HK-2 (cell line): ENCODE measurements at regions not wholly inside any gene's neighbourhood (a gene's known extent, or its start where the extent isn't known, plus 50 kb on each side); places are given as distances from the start of the nearest gene placed in this dataset.

Experiments used
- DNase-seq: peaks from one replicate; pipeline ENCODE4 v3.0.0-alpha.2; 2018; ENCODE audit not compliant: unreplicated experiment

- DNase-seq, result no peak
These were observed 393.8 kb downstream of the ZNF385D start for GRCh38 chr3:21357241-21357640.

DNA sequence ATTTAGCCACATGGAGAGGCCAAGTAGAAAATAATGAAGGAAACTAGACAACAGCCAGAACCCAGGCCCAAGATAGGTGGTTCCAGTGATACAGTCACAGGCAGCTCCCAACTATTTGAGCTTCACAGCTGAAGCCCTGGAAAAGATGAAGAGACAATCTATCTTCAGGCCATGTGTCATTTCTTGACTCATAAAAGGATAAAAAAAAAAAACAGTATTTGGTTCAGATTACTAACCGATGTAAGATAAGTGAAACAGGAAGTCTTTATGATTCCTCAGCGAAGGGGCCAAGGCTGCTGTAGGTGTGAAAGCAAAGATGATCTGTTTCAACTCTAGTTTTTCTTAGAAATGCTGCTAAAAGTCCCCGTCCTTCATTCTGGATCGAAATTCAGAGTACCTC, 394.6 kb downstream of the ZNF385D start:
- DNase-seq, result no peak

DNA sequence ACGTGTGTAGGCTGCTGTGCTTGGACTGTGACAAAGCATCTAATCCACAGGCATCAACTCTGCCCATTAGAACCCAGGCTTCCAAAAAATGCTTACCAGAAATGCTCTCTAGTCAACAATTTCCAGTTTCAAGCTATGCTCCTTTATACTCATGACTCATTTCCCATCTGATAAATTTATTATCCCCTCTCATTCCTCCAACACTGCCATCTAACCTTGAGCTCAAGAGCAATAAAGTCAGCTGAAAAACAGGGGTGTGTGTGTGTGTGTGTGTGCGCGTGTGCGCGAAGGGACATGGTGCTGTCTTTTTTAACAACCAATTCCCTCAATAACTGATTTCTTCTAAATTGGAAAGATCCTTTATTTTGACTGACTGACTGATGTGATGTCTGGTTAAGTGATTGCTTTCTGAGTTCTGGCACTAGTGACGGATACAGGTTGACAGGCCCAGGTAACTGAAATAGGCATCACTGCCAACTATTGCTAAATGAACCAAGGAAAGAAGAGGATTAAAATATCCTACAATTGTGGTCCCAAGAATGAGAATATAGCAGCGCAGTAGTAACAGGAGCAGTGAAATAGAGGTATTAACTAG, 405.5 kb downstream of the ZNF385D start:
- no peak for DNase-seq

DNA sequence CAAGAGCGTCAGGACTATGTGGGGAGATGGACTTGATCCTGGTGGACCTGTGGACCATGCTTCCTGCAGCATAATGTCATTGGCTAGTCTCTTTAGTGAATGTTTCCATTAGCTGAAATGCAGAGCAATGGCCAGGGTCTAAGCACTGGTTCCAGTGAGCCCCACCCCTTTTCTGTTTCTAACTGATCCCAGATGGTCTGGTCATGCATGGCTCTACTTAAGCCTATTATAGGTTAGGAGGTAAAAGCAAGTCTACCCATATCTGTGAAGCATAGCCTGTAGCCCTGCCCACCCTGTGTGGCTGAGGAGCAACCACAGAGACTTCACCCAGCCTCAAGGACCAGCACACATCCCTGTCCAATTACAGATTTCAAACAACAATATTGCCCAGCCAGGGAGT, 419.2 kb downstream of the ZNF385D start:
- DNase-seq, result no peak

GRCh38 chr3:21331321-21331720, 419.7 kb downstream of the ZNF385D start:
- DNase-seq, result no peak

DNA sequence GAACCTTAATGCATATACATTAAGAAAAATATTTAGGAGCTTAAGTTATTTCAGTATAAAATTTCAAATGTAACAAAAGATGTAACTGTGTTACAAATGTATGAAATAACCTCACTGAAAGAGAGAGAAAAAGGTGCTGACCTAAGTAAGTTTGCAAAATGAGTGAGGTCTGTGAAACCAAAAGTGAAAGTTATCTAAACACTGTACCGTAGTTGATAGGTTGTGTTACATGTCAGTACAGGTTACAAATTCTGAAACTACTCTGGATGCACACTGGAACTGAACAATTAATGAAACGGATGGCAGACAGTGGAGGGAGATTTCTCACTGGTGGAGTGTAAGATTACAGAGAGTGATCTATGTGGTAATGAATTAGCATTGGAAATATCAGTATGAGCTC, 420.7 kb downstream of the ZNF385D start:
- DNase-seq, result no peak

- no peak for DNase-seq
These were observed 422.2 kb downstream of the ZNF385D start for GRCh38 chr3:21328711-21329390.

GRCh38 chr3:21326704-21327475, 424.1 kb downstream of the ZNF385D start:
- DNase-seq, result no peak

- no peak for DNase-seq
These were observed 436.3 kb downstream of the ZNF385D start for GRCh38 chr3:21314688-21315087.

- DNase-seq, result no peak
These were observed 440.1 kb downstream of the ZNF385D start for GRCh38 chr3:21310891-21311290.

DNA sequence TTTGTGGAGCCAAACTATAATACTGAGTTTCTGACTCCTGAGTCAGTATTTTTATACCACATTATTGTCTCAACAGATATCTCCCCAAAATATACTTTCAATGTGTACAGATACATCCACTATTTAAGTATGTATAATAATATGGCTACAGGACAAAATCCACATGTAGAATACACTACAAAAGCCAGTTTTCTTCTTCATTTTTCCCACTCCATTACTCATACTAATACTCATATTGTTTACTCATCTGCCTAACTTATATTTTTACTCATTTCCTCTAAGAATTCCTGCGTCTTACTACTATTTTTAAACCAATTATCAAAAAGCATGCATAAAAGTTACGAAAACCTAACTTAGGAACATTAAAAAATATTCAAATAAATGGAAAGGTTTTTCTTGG, 440.8 kb downstream of the ZNF385D start:
- no peak for DNase-seq

DNA sequence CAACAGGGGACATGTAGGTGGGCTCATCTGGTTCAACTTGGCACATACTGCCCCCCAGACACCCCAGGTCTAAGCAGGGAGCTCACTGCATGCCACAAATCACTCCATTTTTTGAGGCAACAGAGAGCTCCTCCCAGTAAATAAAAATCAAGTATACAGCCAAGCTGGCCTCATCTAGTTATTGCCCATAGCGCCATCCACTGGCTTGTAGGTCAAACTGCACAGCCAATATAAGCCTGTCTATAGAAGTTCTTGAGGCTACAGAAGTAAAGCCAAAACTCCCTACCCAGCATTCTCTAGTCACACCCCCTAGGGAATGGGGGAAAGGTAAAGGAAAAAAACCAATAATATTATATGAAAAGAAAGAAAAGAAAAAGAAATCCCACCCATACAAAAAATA, 453.7 kb downstream of the ZNF385D start:
- no peak for DNase-seq

DNA sequence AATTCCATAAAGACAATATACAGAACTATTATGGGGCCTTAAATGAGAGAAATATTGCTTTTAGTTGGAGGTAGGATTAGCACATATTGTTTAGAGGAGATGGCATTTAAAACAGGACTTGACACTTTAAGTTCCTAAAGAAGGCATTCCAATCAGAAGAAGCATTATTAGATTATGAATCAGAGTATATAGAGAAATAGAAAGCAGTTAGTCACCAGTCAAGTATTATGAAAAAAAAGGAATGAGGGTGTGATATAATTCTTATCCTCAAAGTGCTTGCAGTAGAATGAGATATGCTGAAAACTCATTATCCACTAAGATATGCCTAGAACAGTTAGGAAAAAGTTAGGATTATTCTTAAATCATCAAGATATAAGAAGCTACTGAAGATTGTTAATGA, 456.2 kb downstream of the ZNF385D start:
- no peak for DNase-seq

GRCh38 chr3:21292971-21293370, 458.0 kb downstream of the ZNF385D start:
- no peak for DNase-seq

DNA sequence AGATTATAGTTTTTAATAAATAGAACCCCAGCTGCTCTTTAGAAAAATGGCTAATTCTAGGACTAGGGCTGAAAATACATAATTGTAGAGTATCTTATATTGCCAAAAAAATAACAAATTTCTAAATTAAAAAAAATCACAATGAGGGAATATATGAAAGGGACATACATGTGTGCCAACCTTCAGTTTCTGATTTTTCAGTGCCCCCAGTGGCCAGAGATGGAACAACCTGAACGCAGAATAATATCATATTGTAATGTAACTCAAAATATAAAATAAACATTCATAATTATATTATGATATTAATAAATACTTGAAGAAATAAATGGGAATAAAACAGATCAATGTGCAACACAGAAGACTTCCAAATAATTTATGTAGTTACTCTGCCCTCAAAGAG, 460.5 kb downstream of the ZNF385D start:
- no peak for DNase-seq

DNA sequence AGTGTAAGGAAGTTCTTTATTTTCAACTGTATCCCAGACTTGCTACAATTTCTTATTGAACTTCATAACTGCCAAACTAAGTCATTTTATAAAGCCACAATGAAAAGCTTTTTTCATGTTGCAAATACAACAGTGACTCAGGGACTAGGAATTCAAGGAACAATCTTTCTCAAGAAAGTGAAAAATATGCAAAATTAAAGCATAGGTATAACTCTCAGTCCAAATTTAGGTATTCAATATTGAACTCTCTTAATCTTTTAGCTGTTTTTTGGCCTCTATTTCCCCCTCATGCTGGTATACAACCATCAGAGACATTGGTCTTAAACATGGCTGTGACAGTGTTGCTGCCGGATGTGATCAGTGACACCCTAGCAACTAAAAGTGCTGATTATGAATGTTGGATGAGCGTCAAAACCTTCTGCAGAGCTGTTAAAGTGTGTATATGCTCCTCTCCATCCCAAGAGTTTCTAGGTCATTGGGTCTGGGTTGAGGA, 476.9 kb downstream of the ZNF385D start:
- DNase-seq, result no peak

DNA sequence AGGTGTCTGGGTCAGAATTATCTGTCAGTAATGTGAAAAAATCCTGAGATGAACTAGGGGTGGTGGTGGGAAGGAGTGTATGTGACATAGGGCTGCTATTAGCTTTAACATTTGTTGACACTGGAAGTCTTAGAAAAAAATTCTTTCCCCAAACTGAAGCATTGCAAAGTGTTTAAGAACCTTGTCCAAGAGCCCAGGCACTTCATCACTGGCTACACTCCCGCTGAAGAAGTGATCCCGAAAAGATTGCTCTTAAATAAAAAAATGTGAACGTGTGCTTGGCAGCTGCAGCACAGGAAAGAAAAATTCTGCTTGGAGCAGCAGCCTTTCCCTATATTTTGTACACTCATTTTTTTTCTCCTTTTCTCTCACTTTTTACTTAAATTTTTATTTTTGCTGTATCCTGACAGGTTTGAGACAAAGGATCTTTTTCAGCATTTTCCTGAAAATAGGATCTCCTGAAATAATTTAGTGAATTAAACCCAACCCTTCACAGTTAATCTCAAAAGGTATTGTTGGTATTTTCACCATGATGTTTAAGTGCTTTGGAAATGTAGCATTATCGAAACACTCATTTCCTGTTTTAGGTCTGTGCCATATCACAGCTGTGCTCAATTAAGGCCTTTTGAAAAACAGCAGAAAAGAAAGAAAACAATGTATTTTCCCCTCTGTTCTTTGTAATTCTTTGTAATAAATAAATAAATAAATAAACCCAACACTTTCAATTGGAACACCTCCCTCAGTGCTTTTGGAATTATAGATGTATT, 477.6 kb downstream of the ZNF385D start:
- DNase-seq, result no peak

- no peak for DNase-seq
These were observed 479.4 kb downstream of the ZNF385D start for GRCh38 chr3:21271606-21272016.

GRCh38 chr3:21269882-21270281, 481.1 kb downstream of the ZNF385D start:
- DNase-seq, result no peak

GRCh38 chr3:21260507-21260906, 490.5 kb downstream of the ZNF385D start:
- no peak for DNase-seq

- DNase-seq, result no peak
These were observed 491.1 kb downstream of the ZNF385D start for GRCh38 chr3:21259896-21260295.

GRCh38 chr3:21256932-21257331, 494.1 kb downstream of the ZNF385D start:
- no peak for DNase-seq
